H9 (cell line): ENCODE measurements at regions not wholly inside any gene's neighbourhood (a gene's known extent, or its start where the extent isn't known, plus 50 kb on each side); places are given as distances from the start of the nearest gene placed in this dataset.

ENCODE experiments used
- DNase-seq: peaks from one replicate; pipeline ENCODE4 v3.0.0-alpha.2; 2017
- H2AFZ ChIP-seq: one replicate; pipeline ENCODE4 v1.6.1; 2013; ENCODE audit warnings: mild to moderate bottlenecking, low read length, control low read depth, moderate library complexity
- H2AK5ac ChIP-seq: 2 replicates; pipeline ENCODE4 v1.6.1; 2013; ENCODE audit warnings: low read length, control low read depth, mixed read lengths; ENCODE audit not compliant: insufficient read length
- H2BK120ac ChIP-seq: one replicate; pipeline ENCODE4 v1.6.1; 2013; ENCODE audit warnings: low read depth, mild to moderate bottlenecking, low read length, control low read depth, inconsistent platforms; ENCODE audit not compliant: poor library complexity, severe bottlenecking
- H2BK12ac ChIP-seq: 2 replicates; pipeline ENCODE4 v1.6.1; 2013; ENCODE audit warnings: low read length, control low read depth, mixed read lengths, low read depth; ENCODE audit not compliant: insufficient read length
- H2BK15ac ChIP-seq: 2 replicates; pipeline ENCODE4 v1.6.1; 2013; ENCODE audit warnings: low read depth, low read length, control low read depth
- H2BK20ac ChIP-seq: one replicate; pipeline ENCODE4 v1.6.1; 2013; ENCODE audit warnings: low read depth, mild to moderate bottlenecking, low read length, control low read depth, inconsistent platforms; ENCODE audit not compliant: poor library complexity, severe bottlenecking
- H2BK5ac ChIP-seq: 2 replicates; pipeline ENCODE4 v1.6.1; 2013; ENCODE audit warnings: low read length, control low read depth, mixed read lengths; ENCODE audit not compliant: insufficient read length
- H3K14ac ChIP-seq: 2 replicates; pipeline ENCODE4 v1.6.1; 2013; ENCODE audit warnings: low read length, control low read depth; ENCODE audit not compliant: insufficient read depth
- H3K18ac ChIP-seq: 2 replicates; pipeline ENCODE4 v1.6.1; 2013; ENCODE audit warnings: low read depth, mild to moderate bottlenecking, mixed read lengths, low read length, control low read depth; ENCODE audit not compliant: insufficient read length
- H3K23ac ChIP-seq: 2 replicates; pipeline ENCODE4 v1.6.1; 2013; ENCODE audit warnings: low read length, control low read depth, mixed read lengths, low read depth; ENCODE audit not compliant: insufficient read length
- H3K23me2 ChIP-seq: 2 replicates; pipeline ENCODE4 v1.6.1; 2013; ENCODE audit warnings: low read depth, mild to moderate bottlenecking, mixed read lengths, low read length, control low read depth; ENCODE audit not compliant: insufficient read length, poor library complexity, severe bottlenecking
- H3K27ac ChIP-seq: 2 replicates; pipeline ENCODE4 v1.5.1; 2013; ENCODE audit warnings: low read length, control low read depth, mixed read lengths, low read depth; ENCODE audit not compliant: insufficient read length
- H3K27me3 ChIP-seq: 2 replicates; pipeline ENCODE4 v1.6.1; 2013; ENCODE audit warnings: low read length, control low read depth, inconsistent platforms; ENCODE audit not compliant: insufficient read depth
- H3K4ac ChIP-seq: 2 replicates; pipeline ENCODE4 v1.6.1; 2013; ENCODE audit warnings: low read depth, mild to moderate bottlenecking, control low read depth, inconsistent platforms, low read length, moderate library complexity
- H3K4me1 ChIP-seq: 2 replicates; pipeline ENCODE4 v1.6.1; 2013; ENCODE audit warnings: low read length, control low read depth, inconsistent platforms; ENCODE audit not compliant: insufficient read depth
- H3K4me2 ChIP-seq: 2 replicates; pipeline ENCODE4 v1.6.1; 2013; ENCODE audit warnings: low read length, control low read depth, mixed read lengths; ENCODE audit not compliant: insufficient read length, insufficient read depth
- H3K56ac ChIP-seq: 2 replicates; pipeline ENCODE4 v1.6.1; 2013; ENCODE audit warnings: low read depth, mild to moderate bottlenecking, mixed read lengths, low read length, control low read depth; ENCODE audit not compliant: insufficient read length
- H3K79me1 ChIP-seq: 2 replicates; pipeline ENCODE4 v1.6.1; 2013; ENCODE audit warnings: low read depth, mild to moderate bottlenecking, moderate library complexity, low read length, control low read depth, inconsistent platforms; ENCODE audit not compliant: insufficient read depth, poor library complexity, severe bottlenecking
- H3K79me2 ChIP-seq: 2 replicates; pipeline ENCODE4 v1.6.1; 2013; ENCODE audit warnings: low read length, control low read depth, inconsistent platforms; ENCODE audit not compliant: insufficient read depth
- H3K9ac ChIP-seq: 2 replicates; pipeline ENCODE4 v1.6.1; 2013; ENCODE audit warnings: low read length, control low read depth, mixed read lengths; ENCODE audit not compliant: insufficient read length; ENCODE audit errors: extremely low read depth
- H3K9me3 ChIP-seq: one replicate; pipeline ENCODE4 v1.6.1; 2013; ENCODE audit warnings: low read depth, low read length, inconsistent platforms; ENCODE audit not compliant: control insufficient read depth
- H3T11ph ChIP-seq: one replicate; pipeline ENCODE4 v1.6.1; 2013; ENCODE audit warnings: mild to moderate bottlenecking, low read length, control low read depth, inconsistent platforms
- H4K20me1 ChIP-seq: one replicate; pipeline ENCODE4 v1.6.1; 2013; ENCODE audit not compliant: control insufficient read depth, insufficient read length, insufficient read depth
- H4K5ac ChIP-seq: 2 replicates; pipeline ENCODE4 v1.6.1; 2013; ENCODE audit warnings: low read depth, mild to moderate bottlenecking, mixed read lengths, low read length, control low read depth; ENCODE audit not compliant: insufficient read length
- H4K8ac ChIP-seq: replicated peaks from 2 replicates; pipeline ENCODE4 v1.6.1; 2013; ENCODE audit warnings: low read length, control low read depth, mixed read lengths, low read depth; ENCODE audit not compliant: insufficient read length
- H4K91ac ChIP-seq: 2 replicates; pipeline ENCODE4 v1.6.1; 2013; ENCODE audit warnings: low read depth, mild to moderate bottlenecking, moderate library complexity, mixed read lengths, low read length, control low read depth; ENCODE audit not compliant: insufficient read length
- H3K27ac Mint-ChIP-seq, 3 experiments: 2 replicates in 2 of 3; 3 replicates in 1 of 3; pipeline ENCODE4 v1.8.0; 2020 to 2021; ENCODE audit warnings: mixed read lengths in 3 of 3, mild to moderate bottlenecking in 1 of 3, moderate library complexity in 1 of 3
- H3K27me3 Mint-ChIP-seq: 2 replicates; pipeline ENCODE4 v1.8.0; 2021; ENCODE audit warnings: low read depth, mild to moderate bottlenecking, moderate library complexity, mixed read lengths
- H3K36me3 Mint-ChIP-seq, 3 experiments: 2 replicates in 2 of 3; 3 replicates in 1 of 3; pipeline ENCODE4 v1.8.0; 2020 to 2021; ENCODE audit warnings: low read depth in 3 of 3, mixed read lengths in 3 of 3; ENCODE audit not compliant: insufficient read depth in 1 of 3
- H3K4me1 Mint-ChIP-seq, 2 experiments: 2 replicates each; pipeline ENCODE4 v1.8.0; 2020; ENCODE audit warnings: mixed read lengths in 2 of 2
- H3K4me3 Mint-ChIP-seq, 2 experiments: 2 replicates in 1 of 2; 3 replicates in 1 of 2; pipeline ENCODE4 v1.8.0; 2020 to 2021; ENCODE audit warnings: mild to moderate bottlenecking in 2 of 2, mixed read lengths in 2 of 2, moderate library complexity in 1 of 2
- H3K9me3 Mint-ChIP-seq, 2 experiments: 2 replicates in 1 of 2; 3 replicates in 1 of 2; pipeline ENCODE4 v1.8.0; 2020; ENCODE audit warnings: mild to moderate bottlenecking in 2 of 2, mixed read lengths in 2 of 2, moderate library complexity in 1 of 2
- whole genome bisulfite sequencing: extraction: QIAGEN DNeasy Blood & Tissue Kit; methylation state at CpG from one replicate; pipeline ENCODE4 v1.1.7; 2013; ENCODE audit warnings: missing lambda C conversion rate, low lambda C conversion rate, mixed read lengths; ENCODE audit not compliant: insufficient read length; ENCODE audit errors: extremely low coverage; 5-methylcytosine and 5-hydroxymethylcytosine counted together
- TF ChIP-seq, protein P1 (sequence below): fragments of 200-600 bp; sonication (generic); conservative IDR thresholded peaks from 3 replicates; pipeline ENCODE4 v1.8.0; 2021; ENCODE audit warnings: antibody characterized with exemption, mild to moderate bottlenecking

DNA sequence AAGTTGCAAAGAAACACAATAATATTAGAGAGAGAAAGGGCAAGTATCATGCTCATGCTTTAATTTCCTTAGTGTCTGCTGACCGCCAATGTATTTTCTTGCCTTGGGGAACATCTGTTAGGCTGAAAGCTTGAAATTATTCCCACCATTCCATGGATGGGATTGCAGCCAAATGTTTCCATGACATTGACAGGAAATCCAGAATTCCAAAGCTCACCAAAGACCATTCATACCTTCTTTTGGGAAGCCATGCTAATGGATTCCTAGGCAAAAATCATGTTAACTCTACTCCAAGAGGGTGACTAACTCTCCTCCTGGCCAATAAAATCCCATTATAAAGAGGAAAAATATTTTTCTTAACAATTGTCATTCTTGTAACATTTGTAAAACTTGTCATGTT, 661.4 kb upstream of the FAT3 start:
- no peaks in the 10 kb centered on the region for H3K79me2 ChIP-seq
- no peak overlapping the region for H4K91ac ChIP-seq
- no peaks in the 10 kb centered on the region for H3K36me3 Mint-ChIP-seq
- H3K4me3 Mint-ChIP-seq = no peak overlapping the region
- no peak overlapping the region for H4K5ac ChIP-seq
- H2BK5ac ChIP-seq = no peak overlapping the region
- peaks cover 0 to 3% of the 10 kb centered on the region in 2 experiments; a peak in 1 of 5 replicates for H3K9me3 Mint-ChIP-seq
- H3K4me1 Mint-ChIP-seq = no peaks in the 10 kb centered on the region
- no peaks in the 10 kb centered on the region for H3K4me1 ChIP-seq
- no peak overlapping the region for H3K56ac ChIP-seq
- no peak overlapping the region for H3K14ac ChIP-seq
- no peaks in the 10 kb centered on the region for H3K79me1 ChIP-seq
- TF ChIP-seq, protein P1, sequence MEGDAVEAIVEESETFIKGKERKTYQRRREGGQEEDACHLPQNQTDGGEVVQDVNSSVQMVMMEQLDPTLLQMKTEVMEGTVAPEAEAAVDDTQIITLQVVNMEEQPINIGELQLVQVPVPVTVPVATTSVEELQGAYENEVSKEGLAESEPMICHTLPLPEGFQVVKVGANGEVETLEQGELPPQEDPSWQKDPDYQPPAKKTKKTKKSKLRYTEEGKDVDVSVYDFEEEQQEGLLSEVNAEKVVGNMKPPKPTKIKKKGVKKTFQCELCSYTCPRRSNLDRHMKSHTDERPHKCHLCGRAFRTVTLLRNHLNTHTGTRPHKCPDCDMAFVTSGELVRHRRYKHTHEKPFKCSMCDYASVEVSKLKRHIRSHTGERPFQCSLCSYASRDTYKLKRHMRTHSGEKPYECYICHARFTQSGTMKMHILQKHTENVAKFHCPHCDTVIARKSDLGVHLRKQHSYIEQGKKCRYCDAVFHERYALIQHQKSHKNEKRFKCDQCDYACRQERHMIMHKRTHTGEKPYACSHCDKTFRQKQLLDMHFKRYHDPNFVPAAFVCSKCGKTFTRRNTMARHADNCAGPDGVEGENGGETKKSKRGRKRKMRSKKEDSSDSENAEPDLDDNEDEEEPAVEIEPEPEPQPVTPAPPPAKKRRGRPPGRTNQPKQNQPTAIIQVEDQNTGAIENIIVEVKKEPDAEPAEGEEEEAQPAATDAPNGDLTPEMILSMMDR = no peak
- no peak overlapping the region for H3K18ac ChIP-seq
- no peaks in the 10 kb centered on the region for H4K20me1 ChIP-seq
- H2BK120ac ChIP-seq = no peak overlapping the region
- no peak for DNase-seq
- no peak overlapping the region for H3K9ac ChIP-seq
- no peak overlapping the region for H3K4ac ChIP-seq
- no peak overlapping the region for H3T11ph ChIP-seq
- no peaks in the 10 kb centered on the region for H3K23me2 ChIP-seq
- H4K8ac ChIP-seq = no peak overlapping the region
- no peak overlapping the region for H3K4me2 ChIP-seq
- H2AFZ ChIP-seq = no peak overlapping the region
- no peaks in the 10 kb centered on the region for H3K9me3 ChIP-seq
- no peak overlapping the region for H2BK12ac ChIP-seq
- H2AK5ac ChIP-seq = no peak overlapping the region
- no peak overlapping the region for H3K27ac ChIP-seq
- no peaks in the 10 kb centered on the region for H3K27me3 ChIP-seq
- H3K23ac ChIP-seq = no peak overlapping the region
- no peak overlapping the region for H2BK15ac ChIP-seq
- no CpG with 5 or more reads among the region's 1 CpG for WGBS
- H3K27ac Mint-ChIP-seq = no peak overlapping the region
- no peaks in the 10 kb centered on the region for H3K27me3 Mint-ChIP-seq
- no peak overlapping the region for H2BK20ac ChIP-seq
